Neuronal stem cell (in vitro differentiated cells): ENCODE measurements at regions not wholly inside any gene's neighbourhood (a gene's known extent, or its start where the extent isn't known, plus 50 kb on each side); places are given as distances from the start of the nearest gene placed in this dataset.

ENCODE experiments used
- DNase-seq: peaks from one replicate; pipeline ENCODE4 v3.0.0-alpha.2; 2013; ENCODE audit warnings: low spot score
- H2AFZ ChIP-seq: one replicate; pipeline ENCODE4 v1.6.1; 2013; ENCODE audit warnings: mild to moderate bottlenecking, low read length, inconsistent platforms
- H2AK5ac ChIP-seq: 2 replicates; pipeline ENCODE4 v1.6.1; 2013; ENCODE audit warnings: low read depth, mild to moderate bottlenecking, inconsistent platforms, low read length, moderate library complexity, mixed read lengths
- H2BK120ac ChIP-seq: 2 replicates; pipeline ENCODE4 v1.6.1; 2013; ENCODE audit warnings: low read depth, mild to moderate bottlenecking, inconsistent platforms, low read length, moderate library complexity, mixed read lengths
- H2BK12ac ChIP-seq: one replicate; pipeline ENCODE4 v1.6.1; 2013; ENCODE audit warnings: low read length, inconsistent platforms
- H2BK15ac ChIP-seq: 2 replicates; pipeline ENCODE4 v1.6.1; 2013; ENCODE audit warnings: mild to moderate bottlenecking, low read length, inconsistent platforms, mixed read lengths
- H2BK5ac ChIP-seq: one replicate; pipeline ENCODE4 v1.6.1; 2013; ENCODE audit warnings: inconsistent platforms, mild to moderate bottlenecking, low read length, moderate library complexity
- H3K14ac ChIP-seq: one replicate; pipeline ENCODE4 v1.6.1; 2013; ENCODE audit warnings: low read length, inconsistent platforms
- H3K18ac ChIP-seq: 2 replicates; pipeline ENCODE4 v1.6.1; 2013; ENCODE audit warnings: low read length, inconsistent platforms
- H3K23ac ChIP-seq: 2 replicates; pipeline ENCODE4 v1.6.1; 2013; ENCODE audit warnings: low read depth, mild to moderate bottlenecking, mixed read lengths, low read length, inconsistent platforms; ENCODE audit not compliant: poor library complexity
- H3K27ac ChIP-seq: replicated peaks from 3 replicates; pipeline ENCODE4 v1.5.1; 2013; ENCODE audit warnings: low read length, inconsistent platforms
- H3K27me3 ChIP-seq, 3 experiments: 2 replicates each; pipeline ENCODE4 v1.6.1; 2013; ENCODE audit warnings: low read length in 3 of 3, mild to moderate bottlenecking in 2 of 3, inconsistent platforms in 1 of 3, low read depth in 1 of 3, mixed read lengths in 1 of 3, moderate library complexity in 1 of 3; ENCODE audit not compliant: control insufficient read depth in 3 of 3, insufficient read depth in 3 of 3
- H3K36me3 ChIP-seq, 2 donors: replicated peaks in 1 of 2; 2 replicates each; pipeline ENCODE4 v1.6.1; 2013; ENCODE audit warnings: low read length in 2 of 2; ENCODE audit not compliant: control insufficient read depth in 2 of 2, insufficient read depth in 2 of 2
- H3K4ac ChIP-seq: 2 replicates; pipeline ENCODE4 v1.6.1; 2013; ENCODE audit warnings: inconsistent platforms, mild to moderate bottlenecking, low read length, moderate library complexity
- H3K4me1 ChIP-seq, 2 donors: 1 replicate in 1 of 2; 2 replicates in 1 of 2; pipeline ENCODE4 v1.6.1; 2013; ENCODE audit warnings: low read length in 2 of 2, low read depth in 1 of 2; ENCODE audit not compliant: control insufficient read depth in 2 of 2, insufficient read depth in 1 of 2
- H3K4me2 ChIP-seq: one replicate; pipeline ENCODE4 v1.6.1; 2013; ENCODE audit warnings: mild to moderate bottlenecking, low read length, inconsistent platforms; ENCODE audit not compliant: insufficient read depth, poor library complexity, severe bottlenecking
- H3K4me3 ChIP-seq, 2 donors: 2 replicates each; pipeline ENCODE4 v1.5.1; 2013; ENCODE audit warnings: low read length in 2 of 2, mild to moderate bottlenecking in 2 of 2, inconsistent platforms in 1 of 2, moderate library complexity in 1 of 2
- H3K79me1 ChIP-seq: one replicate; pipeline ENCODE4 v1.6.1; 2013; ENCODE audit warnings: low read depth, mild to moderate bottlenecking, inconsistent platforms, low read length, moderate library complexity
- H3K9ac ChIP-seq: one replicate; pipeline ENCODE4 v1.6.1; 2013; ENCODE audit warnings: mild to moderate bottlenecking, low read depth, low read length, inconsistent platforms; ENCODE audit not compliant: poor library complexity
- H3K9me3 ChIP-seq, 2 donors: replicated peaks in 1 of 2; 2 replicates each; pipeline versions ENCODE3 to v1.6.1; 2013; ENCODE audit warnings: low read length in 2 of 2, mild to moderate bottlenecking in 2 of 2, inconsistent platforms in 1 of 2, low read depth in 1 of 2, mixed read lengths in 1 of 2, moderate library complexity in 1 of 2; ENCODE audit not compliant: control insufficient read depth in 2 of 2, insufficient read depth in 1 of 2
- H4K8ac ChIP-seq: one replicate; pipeline ENCODE4 v1.6.1; 2013; ENCODE audit warnings: low read depth, mild to moderate bottlenecking, inconsistent platforms, low read length, moderate library complexity
- H4K91ac ChIP-seq: one replicate; pipeline ENCODE4 v1.6.1; 2013; ENCODE audit warnings: low read length, low read depth, mild to moderate bottlenecking, inconsistent platforms; ENCODE audit not compliant: poor library complexity
- WGBS, 2 donors: extraction: QIAGEN DNeasy Blood & Tissue Kit; methylation state at CpG; one replicate each; pipeline ENCODE4 v1.1.7; 2013; ENCODE audit warnings: missing lambda C conversion rate in 2 of 2, mixed read lengths in 1 of 2; ENCODE audit not compliant: insufficient read length in 2 of 2, insufficient replicate concordance in 1 of 2; ENCODE audit errors: extremely low coverage in 2 of 2; 5-methylcytosine and 5-hydroxymethylcytosine counted together

GRCh38 chr6:112781241-112781640 is 434.1 kb downstream of the RFPL4B start:
- no peaks in the 10 kb centered on the region for H3K27me3 ChIP-seq
- no peaks in the 10 kb centered on the region for H3K9me3 ChIP-seq
- H4K8ac ChIP-seq, result no peak overlapping the region
- H3K79me1 ChIP-seq, result no peaks in the 10 kb centered on the region
- no peak overlapping the region for H3K4me2 ChIP-seq
- H3K4me1 ChIP-seq, result peaks cover 0 to 25% of the 10 kb centered on the region in 2 donors
- H3K4ac ChIP-seq, result no peak overlapping the region
- no peak overlapping the region for H2BK120ac ChIP-seq
- H2BK5ac ChIP-seq, result no peak overlapping the region
- no peak for DNase-seq
- H3K14ac ChIP-seq, result no peak overlapping the region
- no peak overlapping the region for H3K23ac ChIP-seq
- no peak overlapping the region for H2BK12ac ChIP-seq
- H3K9ac ChIP-seq, result no peak overlapping the region
- H2AFZ ChIP-seq, result peak overlapping the region; percentile 54
- H3K18ac ChIP-seq, result no peak overlapping the region
- H2BK15ac ChIP-seq, result no peak overlapping the region
- no peak overlapping the region for H4K91ac ChIP-seq
- WGBS, 2 donors, result no CpG with 5 or more reads among the region's 2 CpGs
- H3K36me3 ChIP-seq, result no peaks in the 10 kb centered on the region
- no peak overlapping the region for H2AK5ac ChIP-seq
- no peak overlapping the region for H3K4me3 ChIP-seq
- no peak overlapping the region for H3K27ac ChIP-seq

- H3K9ac ChIP-seq, result no peak overlapping the region
- peaks cover 0 to 15% of the 10 kb centered on the region in 2 donors for H3K4me1 ChIP-seq
- H4K91ac ChIP-seq, result no peak overlapping the region
- no peaks in the 10 kb centered on the region for H3K27me3 ChIP-seq
- no peak overlapping the region for H2BK120ac ChIP-seq
- WGBS, 2 donors, result no CpG with 5 or more reads among the region's 2 CpGs
- no peak overlapping the region for H3K27ac ChIP-seq
- no peak overlapping the region for H3K18ac ChIP-seq
- no peaks in the 10 kb centered on the region for H3K79me1 ChIP-seq
- H3K9me3 ChIP-seq, result no peaks in the 10 kb centered on the region
- H2AFZ ChIP-seq, result no peak overlapping the region
- no peak overlapping the region for H3K4me2 ChIP-seq
- H3K36me3 ChIP-seq, result no peaks in the 10 kb centered on the region
- no peak overlapping the region for H2AK5ac ChIP-seq
- no peak for DNase-seq
- no peak overlapping the region for H3K4me3 ChIP-seq
- no peak overlapping the region for H3K23ac ChIP-seq
- no peak overlapping the region for H2BK5ac ChIP-seq
- H3K4ac ChIP-seq, result no peak overlapping the region
- no peak overlapping the region for H4K8ac ChIP-seq
- H2BK12ac ChIP-seq, result no peak overlapping the region
- no peak overlapping the region for H3K14ac ChIP-seq
- no peak overlapping the region for H2BK15ac ChIP-seq
Observed at GRCh38 chr6:112785408-112785807, 438.3 kb downstream of the RFPL4B start.

- H4K8ac ChIP-seq, result no peak overlapping the region
- H2BK12ac ChIP-seq, result no peak overlapping the region
- no peaks in the 10 kb centered on the region for H3K27me3 ChIP-seq
- no peak overlapping the region for H3K4me3 ChIP-seq
- no peak overlapping the region for H3K18ac ChIP-seq
- no peak overlapping the region for H2BK120ac ChIP-seq
- no peak overlapping the region for H2AFZ ChIP-seq
- H3K9me3 ChIP-seq, result no peaks in the 10 kb centered on the region
- H2BK15ac ChIP-seq, result no peak overlapping the region
- H2BK5ac ChIP-seq, result no peak overlapping the region
- H3K79me1 ChIP-seq, result no peaks in the 10 kb centered on the region
- H4K91ac ChIP-seq, result no peak overlapping the region
- H3K23ac ChIP-seq, result no peak overlapping the region
- H3K4ac ChIP-seq, result no peak overlapping the region
- H2AK5ac ChIP-seq, result no peak overlapping the region
- H3K9ac ChIP-seq, result no peak overlapping the region
- no peak for DNase-seq
- H3K27ac ChIP-seq, result no peak overlapping the region
- WGBS, 2 donors, result no CpG with 5 or more reads among the region's 2 CpGs
- H3K14ac ChIP-seq, result no peak overlapping the region
- peaks cover 0 to 3% of the 10 kb centered on the region in 2 donors for H3K4me1 ChIP-seq
- H3K36me3 ChIP-seq, result no peaks in the 10 kb centered on the region
- H3K4me2 ChIP-seq, result no peak overlapping the region
Observed at GRCh38 chr6:112786801-112787200, 439.7 kb downstream of the RFPL4B start.

- H2AFZ ChIP-seq, result no peak overlapping the region
- H2AK5ac ChIP-seq, result no peak overlapping the region
- H2BK15ac ChIP-seq, result no peak overlapping the region
- no peaks in the 10 kb centered on the region for H3K9me3 ChIP-seq
- no peak overlapping the region for H4K8ac ChIP-seq
- H3K4me1 ChIP-seq, result peaks cover 0 to 3% of the 10 kb centered on the region in 2 donors
- no peak overlapping the region for H2BK12ac ChIP-seq
- H3K23ac ChIP-seq, result no peak overlapping the region
- no peak overlapping the region for H3K18ac ChIP-seq
- DNase-seq, result no peak
- no CpG with 5 or more reads among the region's 6 CpGs for WGBS, 2 donors
- H3K79me1 ChIP-seq, result no peaks in the 10 kb centered on the region
- no peak overlapping the region for H4K91ac ChIP-seq
- H3K4ac ChIP-seq, result no peak overlapping the region
- H3K27me3 ChIP-seq, result no peaks in the 10 kb centered on the region
- H3K14ac ChIP-seq, result no peak overlapping the region
- no peak overlapping the region for H2BK5ac ChIP-seq
- H3K9ac ChIP-seq, result no peak overlapping the region
- no peak overlapping the region for H2BK120ac ChIP-seq
- no peaks in the 10 kb centered on the region for H3K36me3 ChIP-seq
- H3K27ac ChIP-seq, result no peak overlapping the region
- H3K4me3 ChIP-seq, result no peak overlapping the region
- no peak overlapping the region for H3K4me2 ChIP-seq
Observed at GRCh38 chr6:112787371-112787770, 440.2 kb downstream of the RFPL4B start.
